Omental fat pad (tissue), 3 donors: ENCODE measurements at regions not wholly inside any gene's neighbourhood (a gene's known extent, or its start where the extent isn't known, plus 50 kb on each side); places are given as distances from the start of the nearest gene placed in this dataset.

Experiments
- ATAC-seq: fragments of 150-250 bp; one replicate; pipeline ENCODE4 v1.9.1; 2016; ENCODE audit warnings: mild to moderate bottlenecking, moderate library complexity; ENCODE audit not compliant: low FRiP score
- DNase-seq: peaks from one replicate; pipeline ENCODE4 v3.0.0-alpha.2; 2019; ENCODE audit warnings: low spot score
- CTCF ChIP-seq, 3 donors: fragments of 450-650 bp; IDR thresholded peaks; one replicate each; pipeline ENCODE4 v1.5.1; 2016 to 2017; ENCODE audit warnings: antibody characterized with exemption in 3 of 3, mild to moderate bottlenecking in 3 of 3, moderate library complexity in 2 of 3

- ATAC-seq (no peak), DNase-seq (no peak)
- TF ChIP-seq CTCF (IDR thresholded peaks at IDR 0.05), result no peak
Observed at GRCh38 chr4:36489798-36490197, 208.4 kb downstream of the DTHD1 start.

- no peak for ATAC-seq
- DNase-seq, result no peak
- TF ChIP-seq CTCF (IDR thresholded peaks at IDR 0.05), result no peak
Observed at GRCh38 chr4:36492041-36492440, 210.6 kb downstream of the DTHD1 start.

DNA sequence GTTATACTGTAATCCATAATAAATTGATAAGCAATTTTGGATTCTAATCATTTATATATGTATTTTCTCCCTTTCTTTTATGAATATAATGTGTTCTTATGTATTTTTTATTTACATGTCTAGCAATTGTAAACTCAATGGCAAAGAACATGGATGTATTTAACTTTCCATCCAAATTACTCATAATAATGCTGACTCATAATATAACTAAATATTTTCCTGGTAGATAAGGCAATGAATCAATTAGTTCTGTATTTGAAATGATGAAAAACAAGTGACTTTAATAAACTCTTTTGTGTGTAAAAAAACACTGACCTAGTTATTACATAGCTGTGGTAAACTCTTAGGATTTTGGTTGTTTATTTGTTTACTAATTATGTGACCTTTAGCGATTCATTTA, 211.2 kb downstream of the DTHD1 start:
- DNase-seq, result no peak
- ATAC-seq, result no peak
- no peak for TF ChIP-seq CTCF (IDR thresholded peaks at IDR 0.05)

DNA sequence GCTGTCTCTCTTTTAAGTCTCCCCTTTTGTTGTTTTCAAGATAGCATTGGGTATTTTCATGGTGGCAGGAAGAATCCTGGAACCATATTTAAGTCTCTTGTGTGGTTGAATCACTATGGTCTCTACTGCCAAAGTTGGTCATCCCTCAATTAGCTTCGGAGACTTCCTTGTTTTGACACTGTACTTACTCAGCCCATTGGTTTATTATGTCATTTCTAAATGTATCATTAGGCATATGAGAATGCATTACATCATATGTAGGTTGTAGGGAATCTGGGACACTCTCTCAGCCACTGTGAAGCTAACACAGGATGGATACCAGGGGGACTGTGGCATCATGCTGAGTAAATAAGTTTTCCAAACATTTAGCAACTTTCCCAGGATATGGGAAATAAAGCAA, 211.8 kb downstream of the DTHD1 start:
- no peak for ATAC-seq
- no peak for TF ChIP-seq CTCF (IDR thresholded peaks at IDR 0.05)

GRCh38 chr4:36494016-36494415, 212.6 kb downstream of the DTHD1 start:
- no peak for TF ChIP-seq CTCF (IDR thresholded peaks at IDR 0.05)
- ATAC-seq (no peak), DNase-seq (no peak)

More for the DNA sequence above, 211.8 kb downstream of the DTHD1 start:
- no peak for DNase-seq

DNA sequence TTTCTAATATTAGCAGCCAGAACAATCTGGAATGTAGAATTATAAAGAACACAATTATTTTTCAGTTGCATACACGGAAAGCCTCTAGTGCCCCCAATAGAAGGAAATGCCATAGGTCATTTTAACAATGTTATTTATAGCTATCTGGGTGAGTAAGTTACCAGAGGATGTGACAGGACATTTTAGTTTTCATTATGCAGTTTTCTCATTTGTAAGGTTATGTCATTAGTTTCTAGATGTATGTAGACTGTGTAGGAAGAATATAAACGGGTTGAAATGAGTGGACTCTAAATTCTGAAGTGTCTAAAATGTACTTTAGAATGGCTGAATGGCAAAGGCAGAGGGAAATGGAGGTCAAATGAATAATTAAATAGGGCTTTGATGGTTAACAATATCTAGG, 213.3 kb downstream of the DTHD1 start:
- no peak for DNase-seq
- ATAC-seq, result no peak
- no peak for TF ChIP-seq CTCF (IDR thresholded peaks at IDR 0.05)

GRCh38 chr4:36502350-36502749, 220.9 kb downstream of the DTHD1 start:
- no peak for ATAC-seq
- no peak for DNase-seq

More at GRCh38 chr4:36502350-36502749, 220.9 kb downstream of the DTHD1 start:
- no peak for TF ChIP-seq CTCF (IDR thresholded peaks at IDR 0.05)
